IMR-90 (cell line): ENCODE measurements at regions not wholly inside any gene's neighbourhood (a gene's known extent, or its start where the extent isn't known, plus 50 kb on each side); places are given as distances from the start of the nearest gene placed in this dataset.

Experiments used
- ATAC-seq: fragments of 200-7000 bp; cut with Tn5 transposase; 2 replicates; pipeline ENCODE4 v1.9.1; 2020; ENCODE audit warnings: low read depth, mild to moderate bottlenecking, moderate library complexity
- BruUV-seq: library from RNA; stranded (reverse); fragments of 400-500 nt; replicated peaks from 2 replicates; lab custom pipeline; 2021; lab: Mats Ljungman, UMichigan
- CTCF ChIA-PET: fragments of 300-600 bp; formaldehyde crosslinking; extraction: SDS; loops from one replicate; lab custom pipeline; 2021; ENCODE audit warnings: antibody characterized with exemption; lab: Yijun Ruan, JAX
- POLR2A ChIA-PET: fragments of 300-600 bp; sonication (Branson Sonifier 250); formaldehyde crosslinking; loops from one replicate; lab custom pipeline; 2022; ENCODE audit warnings: antibody characterized with exemption; ENCODE audit not compliant: unreplicated experiment; lab: Charles Lee
- DNase-seq: peaks from one replicate; pipeline ENCODE4 v3.0.0; 2013
- H2AFZ ChIP-seq: replicated peaks from 2 replicates; pipeline ENCODE3; 2013; ENCODE audit warnings: low read length, mild to moderate bottlenecking; ENCODE audit not compliant: poor library complexity
- H2AK5ac ChIP-seq: 2 replicates; pipeline ENCODE4 v1.6.1; 2013; ENCODE audit warnings: low read depth, low read length, inconsistent platforms
- H2AK9ac ChIP-seq: replicated peaks from 2 replicates; pipeline ENCODE3; 2013; ENCODE audit warnings: mild to moderate bottlenecking, low read depth, low read length, moderate library complexity; ENCODE audit not compliant: poor library complexity
- H2BK120ac ChIP-seq: 2 replicates; pipeline ENCODE4 v1.6.1; 2013; ENCODE audit warnings: low read depth, low read length, inconsistent platforms
- H2BK15ac ChIP-seq: 3 replicates; pipeline ENCODE4 v1.6.1; 2013; ENCODE audit warnings: low read depth, low read length, inconsistent platforms
- H2BK20ac ChIP-seq: 2 replicates; pipeline ENCODE4 v1.6.1; 2013; ENCODE audit warnings: low read depth, mild to moderate bottlenecking, inconsistent platforms, low read length, moderate library complexity
- H2BK5ac ChIP-seq: 2 replicates; pipeline ENCODE4 v1.6.1; 2013; ENCODE audit warnings: mild to moderate bottlenecking, low read depth, low read length, inconsistent platforms; ENCODE audit not compliant: poor library complexity, severe bottlenecking
- H3K14ac ChIP-seq: replicated peaks from 2 replicates; pipeline ENCODE4 v1.6.1; 2013; ENCODE audit warnings: low read depth, low read length, inconsistent platforms
- H3K18ac ChIP-seq: 2 replicates; pipeline ENCODE4 v1.6.1; 2013; ENCODE audit warnings: low read depth, low read length, control low read depth
- H3K23ac ChIP-seq: 2 replicates; pipeline ENCODE4 v1.6.1; 2013; ENCODE audit warnings: low read depth, low read length, inconsistent platforms
- H3K27ac ChIP-seq: 2 replicates; pipeline ENCODE4 v1.5.1; 2013; ENCODE audit warnings: mild to moderate bottlenecking, control low read depth, low read length; ENCODE audit not compliant: insufficient read depth
- H3K27me3 ChIP-seq: 2 replicates; pipeline ENCODE4 v1.6.1; 2013; ENCODE audit warnings: low read length; ENCODE audit not compliant: control insufficient read depth, insufficient read depth
- H3K36me3 ChIP-seq: 2 replicates; pipeline ENCODE4 v1.6.1; 2013; ENCODE audit warnings: low read length, mixed read lengths; ENCODE audit not compliant: control insufficient read depth, insufficient read depth
- H3K4ac ChIP-seq: 2 replicates; pipeline ENCODE4 v1.6.1; 2013; ENCODE audit warnings: low read depth, low read length, inconsistent platforms
- H3K4me1 ChIP-seq: 2 replicates; pipeline ENCODE4 v1.6.1; 2013; ENCODE audit warnings: low read length, mixed read lengths; ENCODE audit not compliant: control insufficient read depth, insufficient read depth
- H3K4me2 ChIP-seq: 2 replicates; pipeline ENCODE4 v1.6.1; 2013; ENCODE audit warnings: low read depth, mild to moderate bottlenecking, control low read depth, low read length, moderate library complexity
- H3K4me3 ChIP-seq: 2 replicates; pipeline ENCODE4 v1.5.1; 2013; ENCODE audit warnings: low read depth, mild to moderate bottlenecking, control low read depth, low read length, moderate library complexity; ENCODE audit not compliant: insufficient read depth
- H3K56ac ChIP-seq: 2 replicates; pipeline ENCODE4 v1.6.1; 2013; ENCODE audit warnings: low read length, inconsistent platforms; ENCODE audit not compliant: insufficient read depth; ENCODE audit errors: extremely low read depth
- H3K79me1 ChIP-seq, 2 experiments: 2 replicates each; pipeline ENCODE4 v1.6.1; 2013; ENCODE audit warnings: low read length in 2 of 2, inconsistent platforms in 1 of 2, low read depth in 1 of 2
- H3K9ac ChIP-seq: 2 replicates; pipeline ENCODE4 v1.6.1; 2013; ENCODE audit warnings: low read depth, low read length, control low read depth
- H3K9me1 ChIP-seq: 2 replicates; pipeline ENCODE4 v1.6.1; 2013; ENCODE audit warnings: low read length, inconsistent platforms; ENCODE audit not compliant: insufficient read depth
- H3K9me3 ChIP-seq: 2 replicates; pipeline ENCODE4 v1.6.1; 2013; ENCODE audit warnings: low read length; ENCODE audit not compliant: control insufficient read depth, insufficient read depth
- H4K20me1 ChIP-seq: 2 replicates; pipeline ENCODE4 v1.6.1; 2013; ENCODE audit warnings: low read length, inconsistent platforms; ENCODE audit not compliant: insufficient read depth
- H4K5ac ChIP-seq: 2 replicates; pipeline ENCODE4 v1.6.1; 2013; ENCODE audit warnings: mild to moderate bottlenecking, low read depth, low read length, control low read depth
- H4K8ac ChIP-seq, 2 experiments: 2 replicates each; pipeline ENCODE4 v1.6.1; 2013; ENCODE audit warnings: low read depth in 2 of 2, low read length in 2 of 2, control low read depth in 1 of 2, inconsistent platforms in 1 of 2
- H4K91ac ChIP-seq: 2 replicates; pipeline ENCODE4 v1.6.1; 2013; ENCODE audit warnings: low read depth, low read length, inconsistent platforms; ENCODE audit not compliant: insufficient read depth
- BHLHE40 ChIP-seq: fragments of 150-350 bp; IDR thresholded peaks from 2 replicates; pipeline ENCODE4 v1.6.1; 2016; ENCODE audit warnings: mild to moderate bottlenecking, low read depth, low read length
- CEBPB ChIP-seq: IDR thresholded peaks from 2 replicates; pipeline ENCODE4 v1.6.1; 2012; ENCODE audit warnings: low read depth, low read length, improper control_type of control experiment
- CHD1 ChIP-seq: IDR thresholded peaks from 2 replicates; pipeline ENCODE4 v1.6.1; 2012; ENCODE audit warnings: low read depth, low read length, improper control_type of control experiment
- FOS ChIP-seq: fragments of 150-350 bp; IDR thresholded peaks from 2 replicates; pipeline ENCODE4 v1.6.1; 2016; ENCODE audit warnings: low read depth, low read length
- MAFK ChIP-seq: IDR thresholded peaks from 2 replicates; pipeline ENCODE4 v1.6.1; 2012; ENCODE audit warnings: low read depth, low read length, improper control_type of control experiment
- MAZ ChIP-seq: IDR thresholded peaks from 2 replicates; pipeline ENCODE4 v1.6.1; 2012; ENCODE audit warnings: low read depth, mild to moderate bottlenecking, low read length, improper control_type of control experiment, moderate library complexity, borderline replicate concordance
- MXI1 ChIP-seq: IDR thresholded peaks from 2 replicates; pipeline ENCODE4 v1.6.1; 2012; ENCODE audit warnings: low read depth, mild to moderate bottlenecking, low read length, moderate library complexity, borderline replicate concordance
- NFE2L2 ChIP-seq: fragments of 150-350 bp; IDR thresholded peaks from 2 replicates; pipeline ENCODE4 v1.6.1; 2016; ENCODE audit warnings: low read depth, mild to moderate bottlenecking, low read length
- POLR2A ChIP-seq: IDR thresholded peaks from 2 replicates; pipeline ENCODE4 v1.6.1; 2012; ENCODE audit warnings: mild to moderate bottlenecking, low read depth, low read length
- RAD21 ChIP-seq: IDR thresholded peaks from 2 replicates; pipeline ENCODE4 v1.6.1; 2012; ENCODE audit warnings: low read length, improper control_type of control experiment
- RFX5 ChIP-seq: IDR thresholded peaks from 2 replicates; pipeline ENCODE4 v1.8.0; 2012; ENCODE audit warnings: low read depth, mild to moderate bottlenecking, low read length, moderate library complexity
- SMC3 ChIP-seq: fragments of 150-350 bp; IDR thresholded peaks from 2 replicates; pipeline ENCODE4 v1.6.1; 2016; ENCODE audit warnings: low read depth, mild to moderate bottlenecking, antibody characterized with exemption, low read length, moderate library complexity
- WGBS, 2 experiments: methylation state at CpG; one replicate each; pipeline versions ENCODE4 v1.1.5 to v1.1.7; 2013; ENCODE audit warnings: missing lambda C conversion rate in 2 of 2; ENCODE audit not compliant: insufficient read length in 1 of 2; ENCODE audit errors: extremely low coverage in 2 of 2; 5-methylcytosine and 5-hydroxymethylcytosine counted together
- dilution Hi-C: fragments of 300-500 bp; cut with HindIII; formaldehyde crosslinking; loops from one replicate; pipeline ENCODE4 v1.14.3; 2018; ENCODE audit warnings: low sequenced_read_pairs; ENCODE audit not compliant: unreplicated experiment
- in situ Hi-C: fragments of 300-500 bp; cut with MboI; formaldehyde crosslinking; loops from 3 replicates; pipeline ENCODE4 v1.14.3; 2019; ENCODE audit warnings: low sequenced_read_pairs, inconsistent platforms, mixed read lengths
- intact Hi-C: fragments of 100-400 bp; cut with micrococcal nuclease; formaldehyde crosslinking; loops from 2 replicates; pipeline ENCODE4 v1.10.0; 2022
- TF ChIP-seq, protein P1 (sequence below): fragments of 150-350 bp; IDR thresholded peaks from 2 replicates; pipeline ENCODE4 v1.6.1; 2017; ENCODE audit warnings: mild to moderate bottlenecking, antibody characterized with exemption, low read length, low read depth
- TF ChIP-seq, protein P2 (sequence below): fragments of 150-350 bp; IDR thresholded peaks from 2 replicates; pipeline ENCODE4 v1.6.1; 2016; ENCODE audit warnings: low read depth, mild to moderate bottlenecking, low read length, moderate library complexity, borderline replicate concordance

DNA sequence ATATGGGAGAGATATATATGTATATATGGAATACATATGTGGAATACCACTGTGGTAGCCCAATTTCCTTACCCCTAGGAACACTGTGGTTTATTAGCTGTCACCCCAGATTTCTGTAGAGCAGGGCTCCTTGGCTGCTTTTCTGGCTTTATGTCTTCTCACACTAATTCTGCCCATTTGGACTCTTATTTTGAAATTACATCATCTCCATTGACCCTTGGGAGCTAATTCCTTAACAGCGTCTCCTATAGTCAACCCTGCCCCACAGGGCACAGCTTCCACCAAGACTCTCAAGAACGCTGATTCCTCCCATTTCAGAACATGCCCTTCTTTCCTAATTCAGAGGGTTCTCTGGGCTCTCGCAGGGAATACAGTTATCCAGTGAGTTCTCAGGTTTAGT, 55.4 kb upstream of the TARP start:
- no TSS peak for BruUV-seq
- in situ Hi-C loops (no loop called here), dilution Hi-C loops (no loop called here), intact Hi-C loops (no loop called here)
- Histone ChIP-seq H3K79me1 (no peaks in the 10 kb centered on the region), H3K18ac (no peak overlapping the region), H2AFZ (no peak overlapping the region), H4K20me1 (no peaks in the 10 kb centered on the region), H4K5ac (no peak overlapping the region), H3K4ac (no peak overlapping the region), H3K36me3 (no peaks in the 10 kb centered on the region), H3K4me1 (no peaks in the 10 kb centered on the region), H3K9ac (no peak overlapping the region), H3K4me2 (no peak overlapping the region), H2BK15ac (no peak overlapping the region), H3K27me3 (peaks cover 3% of the 10 kb centered on the region), H3K56ac (no peak overlapping the region), H4K8ac (no peak overlapping the region), H2BK5ac (no peak overlapping the region), H2BK20ac (no peak overlapping the region), H2AK9ac (no peak overlapping the region), H3K23ac (no peak overlapping the region), H3K9me3 (no peaks in the 10 kb centered on the region), H2BK120ac (no peak overlapping the region), H3K4me3 (no peak overlapping the region), H3K27ac (no peak overlapping the region), H4K91ac (no peak overlapping the region), H2AK5ac (no peak overlapping the region), H3K9me1 (no peaks in the 10 kb centered on the region), H3K14ac (no peak overlapping the region)
- ChIA-PET POLR2A (no interaction called here), CTCF (no interaction called here)
- DNase-seq (no peak), ATAC-seq (no peak)
- TF ChIP-seq CEBPB: no peak
- no peak for TF ChIP-seq FOS
- TF ChIP-seq MXI1: no peak
- no peak for TF ChIP-seq NFE2L2
- TF ChIP-seq MAFK: no peak
- TF ChIP-seq, protein P1, sequence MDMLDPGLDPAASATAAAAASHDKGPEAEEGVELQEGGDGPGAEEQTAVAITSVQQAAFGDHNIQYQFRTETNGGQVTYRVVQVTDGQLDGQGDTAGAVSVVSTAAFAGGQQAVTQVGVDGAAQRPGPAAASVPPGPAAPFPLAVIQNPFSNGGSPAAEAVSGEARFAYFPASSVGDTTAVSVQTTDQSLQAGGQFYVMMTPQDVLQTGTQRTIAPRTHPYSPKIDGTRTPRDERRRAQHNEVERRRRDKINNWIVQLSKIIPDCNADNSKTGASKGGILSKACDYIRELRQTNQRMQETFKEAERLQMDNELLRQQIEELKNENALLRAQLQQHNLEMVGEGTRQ: no peak
- TF ChIP-seq CHD1: no peak
- TF ChIP-seq, protein P2, sequence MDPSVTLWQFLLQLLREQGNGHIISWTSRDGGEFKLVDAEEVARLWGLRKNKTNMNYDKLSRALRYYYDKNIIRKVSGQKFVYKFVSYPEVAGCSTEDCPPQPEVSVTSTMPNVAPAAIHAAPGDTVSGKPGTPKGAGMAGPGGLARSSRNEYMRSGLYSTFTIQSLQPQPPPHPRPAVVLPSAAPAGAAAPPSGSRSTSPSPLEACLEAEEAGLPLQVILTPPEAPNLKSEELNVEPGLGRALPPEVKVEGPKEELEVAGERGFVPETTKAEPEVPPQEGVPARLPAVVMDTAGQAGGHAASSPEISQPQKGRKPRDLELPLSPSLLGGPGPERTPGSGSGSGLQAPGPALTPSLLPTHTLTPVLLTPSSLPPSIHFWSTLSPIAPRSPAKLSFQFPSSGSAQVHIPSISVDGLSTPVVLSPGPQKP: no peak
- no peak for TF ChIP-seq SMC3
- no peak for TF ChIP-seq BHLHE40
- TF ChIP-seq POLR2A: no peak
- TF ChIP-seq MAZ: no peak
- TF ChIP-seq RAD21: no peak
- TF ChIP-seq RFX5: no peak
- no CpG with 5 or more reads among the region's 3 CpGs for WGBS, 2 experiments
